VCaP (cell line): ENCODE measurements at regions not wholly inside any gene's neighbourhood (a gene's known extent, or its start where the extent isn't known, plus 50 kb on each side); places are given as distances from the start of the nearest gene placed in this dataset.

Experiments used
- H3K27ac ChIP-seq: fragments of 450-650 bp; 2 replicates; pipeline ENCODE4 v1.5.1; 2017
- TF ChIP-seq, protein P1 (sequence below): fragments of 450-650 bp; conservative IDR thresholded peaks from 2 replicates; pipeline ENCODE4 v1.5.1; 2017; ENCODE audit warnings: mild to moderate bottlenecking, moderate library complexity

DNA sequence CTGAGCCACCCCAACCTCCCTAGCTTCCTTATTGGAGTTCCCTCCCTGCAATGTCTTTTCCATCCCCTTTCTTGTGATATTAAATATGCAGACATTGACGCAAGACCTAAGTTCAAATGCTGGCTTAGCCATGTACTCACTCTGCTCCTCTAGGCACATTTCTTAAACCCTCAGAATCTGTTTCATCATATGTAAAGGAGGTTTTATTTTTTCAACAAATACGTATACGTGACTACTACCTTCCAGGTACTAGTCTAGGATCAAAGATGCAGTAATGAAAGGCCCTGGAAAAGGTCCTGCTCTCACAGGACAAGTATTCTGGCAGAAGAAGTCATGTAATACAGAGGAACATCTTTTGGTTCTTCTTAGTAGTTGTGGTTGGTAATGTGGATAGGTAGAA is 98.6 kb downstream of the SIPA1L2 start:
- H3K27ac ChIP-seq = no peak overlapping the region
- TF ChIP-seq, protein P1, sequence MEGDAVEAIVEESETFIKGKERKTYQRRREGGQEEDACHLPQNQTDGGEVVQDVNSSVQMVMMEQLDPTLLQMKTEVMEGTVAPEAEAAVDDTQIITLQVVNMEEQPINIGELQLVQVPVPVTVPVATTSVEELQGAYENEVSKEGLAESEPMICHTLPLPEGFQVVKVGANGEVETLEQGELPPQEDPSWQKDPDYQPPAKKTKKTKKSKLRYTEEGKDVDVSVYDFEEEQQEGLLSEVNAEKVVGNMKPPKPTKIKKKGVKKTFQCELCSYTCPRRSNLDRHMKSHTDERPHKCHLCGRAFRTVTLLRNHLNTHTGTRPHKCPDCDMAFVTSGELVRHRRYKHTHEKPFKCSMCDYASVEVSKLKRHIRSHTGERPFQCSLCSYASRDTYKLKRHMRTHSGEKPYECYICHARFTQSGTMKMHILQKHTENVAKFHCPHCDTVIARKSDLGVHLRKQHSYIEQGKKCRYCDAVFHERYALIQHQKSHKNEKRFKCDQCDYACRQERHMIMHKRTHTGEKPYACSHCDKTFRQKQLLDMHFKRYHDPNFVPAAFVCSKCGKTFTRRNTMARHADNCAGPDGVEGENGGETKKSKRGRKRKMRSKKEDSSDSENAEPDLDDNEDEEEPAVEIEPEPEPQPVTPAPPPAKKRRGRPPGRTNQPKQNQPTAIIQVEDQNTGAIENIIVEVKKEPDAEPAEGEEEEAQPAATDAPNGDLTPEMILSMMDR = no peak

DNA sequence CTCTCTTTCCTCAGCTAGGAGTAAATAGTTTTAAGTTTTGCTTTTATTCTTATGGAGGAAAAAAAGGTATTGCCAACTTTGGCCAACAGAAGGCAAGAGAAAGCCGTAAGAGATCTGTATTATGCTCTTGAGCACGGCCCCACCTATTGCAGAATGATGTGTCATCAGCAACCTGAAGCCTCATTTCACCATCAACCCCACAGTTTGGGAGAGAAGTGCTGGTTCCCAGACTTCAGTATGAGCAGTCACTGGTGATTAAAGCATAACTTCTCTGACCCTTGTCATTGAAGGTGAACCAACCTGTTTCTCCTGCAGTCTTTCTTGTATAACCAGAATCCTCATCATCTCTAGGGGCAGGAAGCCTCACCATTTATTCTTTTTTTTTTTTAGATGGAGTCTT is 100.2 kb downstream of the SIPA1L2 start:
- no peak overlapping the region for H3K27ac ChIP-seq
- TF ChIP-seq, protein P1 = no peak

DNA sequence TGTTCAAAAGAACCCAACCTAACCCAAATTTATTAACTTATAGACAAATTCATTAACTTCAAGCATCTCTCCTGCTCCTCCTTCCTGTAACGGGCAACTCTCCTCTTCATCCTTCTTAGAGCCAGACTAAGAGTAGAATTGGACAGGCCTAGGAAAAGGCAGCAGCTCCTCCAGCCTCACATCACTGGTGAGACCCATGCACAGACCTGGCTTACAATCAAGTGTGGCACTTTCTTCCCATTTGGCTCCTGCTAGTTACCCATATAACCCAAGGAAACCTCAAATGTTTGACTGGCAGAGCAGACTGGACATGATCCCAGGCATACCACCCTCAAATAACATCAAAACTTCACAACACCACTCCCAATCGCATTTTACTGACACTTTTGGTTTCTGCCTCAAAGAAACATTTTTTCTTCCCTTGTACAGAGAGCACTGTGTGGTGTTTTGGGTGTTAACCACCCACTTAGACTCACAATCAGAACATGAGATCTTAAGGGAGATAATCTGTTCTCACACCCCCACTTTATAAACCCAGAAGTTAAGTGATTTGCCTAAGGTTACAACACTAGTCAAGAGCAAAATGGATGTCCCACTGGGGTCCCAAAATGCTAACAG is 101.4 kb downstream of the SIPA1L2 start:
- TF ChIP-seq, protein P1 = no peak
- H3K27ac ChIP-seq = no peak overlapping the region

DNA sequence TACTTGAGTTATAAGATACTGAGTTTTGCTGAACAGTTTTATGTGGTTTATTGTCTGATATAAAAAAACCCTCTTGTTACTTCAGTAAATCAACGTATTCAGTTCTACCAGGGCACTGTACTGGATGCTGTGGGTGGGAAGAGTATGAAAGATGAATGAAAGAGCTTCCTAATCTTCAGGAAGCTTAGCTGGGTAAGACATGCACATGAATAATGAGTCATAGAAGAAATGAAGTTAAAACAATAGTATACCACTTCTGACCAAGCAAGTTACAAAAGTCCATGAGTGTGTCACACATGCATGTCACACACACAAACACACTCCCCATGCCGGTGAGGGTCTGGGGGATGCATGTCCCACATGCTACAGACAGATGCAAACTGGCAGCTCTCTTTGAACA is 105.9 kb downstream of the SIPA1L2 start:
- no peak overlapping the region for H3K27ac ChIP-seq
- TF ChIP-seq, protein P1 = no peak

DNA sequence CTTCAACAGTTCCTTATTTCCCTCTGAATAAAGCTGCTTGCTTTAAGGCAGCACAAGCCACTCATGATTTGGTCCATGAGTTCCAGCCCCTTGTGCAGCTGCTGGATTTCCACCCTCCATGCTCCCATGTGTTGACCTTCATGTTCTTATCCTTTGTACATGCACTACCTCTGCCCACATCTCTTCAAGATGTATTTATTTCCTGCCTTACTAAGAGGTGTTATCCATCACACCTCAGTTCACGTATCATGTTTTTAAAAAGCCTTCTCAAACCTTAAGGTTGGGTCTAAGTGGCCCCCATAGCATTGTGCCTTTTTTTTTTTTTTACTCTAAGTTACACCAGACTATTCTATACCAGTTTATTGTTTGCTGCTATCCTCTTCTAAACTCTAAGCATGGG is 107.7 kb downstream of the SIPA1L2 start:
- no peak overlapping the region for H3K27ac ChIP-seq
- TF ChIP-seq, protein P1 = no peak

DNA sequence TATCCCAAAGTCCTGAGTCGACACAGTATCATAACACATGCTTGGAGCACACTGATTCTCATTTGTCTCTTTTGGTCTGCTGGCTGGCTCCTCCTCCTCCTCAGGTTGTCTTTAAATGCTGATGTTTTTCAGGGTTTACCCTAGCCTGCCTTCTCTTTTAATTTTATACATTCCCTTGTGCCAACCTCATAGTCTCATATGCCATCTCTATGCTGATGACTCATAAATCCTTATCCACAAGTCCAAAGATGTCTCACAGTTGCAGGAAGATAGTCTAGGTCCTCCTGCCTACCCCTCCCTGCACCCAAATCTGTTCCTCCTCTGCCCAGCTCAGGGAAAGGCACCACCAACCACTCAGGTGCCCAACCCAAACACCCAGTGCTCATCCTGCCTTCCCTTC is 108.3 kb downstream of the SIPA1L2 start:
- no peak overlapping the region for H3K27ac ChIP-seq
- TF ChIP-seq, protein P1 = no peak

DNA sequence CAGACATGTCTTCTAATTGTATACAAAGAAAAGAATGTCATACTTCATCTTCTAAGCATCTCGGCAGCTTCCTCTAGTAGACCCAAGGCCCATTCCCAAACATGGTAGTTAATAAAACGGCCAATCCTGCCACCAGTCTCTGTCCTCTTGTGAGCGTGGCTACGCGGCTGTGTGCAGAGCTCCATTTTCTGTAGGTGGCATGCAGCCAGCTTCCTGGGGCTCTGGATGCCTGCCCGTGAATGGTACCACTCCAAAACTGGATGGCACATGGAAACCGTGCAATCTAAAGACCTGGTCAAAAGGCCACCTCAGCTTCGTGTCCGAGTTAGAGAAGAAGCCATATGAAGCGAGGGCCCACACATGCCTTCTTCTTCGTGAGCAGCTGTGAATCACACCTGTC is 110.7 kb downstream of the SIPA1L2 start:
- H3K27ac ChIP-seq = no peak overlapping the region
- TF ChIP-seq, protein P1 = no peak

DNA sequence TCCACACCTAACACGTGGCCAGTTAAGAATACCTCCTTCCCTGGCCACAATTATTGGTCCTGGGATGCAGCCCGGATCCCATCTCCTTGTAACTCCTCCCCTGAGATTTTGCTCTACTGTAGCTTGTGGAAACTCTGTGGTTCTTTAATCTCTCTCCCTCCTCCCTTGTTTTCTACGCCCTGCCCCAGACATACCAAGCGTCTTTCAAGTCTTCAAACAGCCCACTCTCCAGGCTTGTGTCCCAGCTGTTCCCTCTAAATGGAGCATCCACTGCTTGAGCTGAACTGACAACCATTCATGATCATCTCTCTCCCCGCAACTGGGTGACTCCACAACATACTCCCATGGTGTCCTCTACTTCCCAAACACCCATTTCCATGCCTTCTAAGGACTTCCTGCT is 111.6 kb downstream of the SIPA1L2 start:
- H3K27ac ChIP-seq = no peak overlapping the region
- TF ChIP-seq, protein P1 = no peak
